HCT116 (cell line): ENCODE measurements at regions not wholly inside any gene's neighbourhood (a gene's known extent, or its start where the extent isn't known, plus 50 kb on each side); places are given as distances from the start of the nearest gene placed in this dataset.

Experiments
- ATAC-seq: fragments of 200-7000 bp; cut with Tn5 transposase; 2 replicates; pipeline ENCODE4 v1.9.1; 2020; ENCODE audit warnings: mild to moderate bottlenecking, moderate library complexity
- BruUV-seq: library from RNA; stranded (reverse); fragments of 400-500 nt; replicated peaks from 2 replicates; lab custom pipeline; 2021; lab: Mats Ljungman, UMichigan
- CTCF ChIA-PET: fragments of 300-600 bp; sonication (Branson Sonifier 250); formaldehyde crosslinking; loops from one replicate; lab custom pipeline; 2021; ENCODE audit warnings: antibody characterized with exemption; lab: Charles Lee
- POLR2A ChIA-PET: fragments of 300-600, 350-600 bp; sonication (Branson Sonifier 250); formaldehyde crosslinking; loops from one replicate; lab custom pipeline; 2021; ENCODE audit warnings: antibody characterized with exemption; lab: Charles Lee
- RAD21 ChIA-PET, 2 experiments: fragments of 300-600 bp; sonication (Branson Sonifier 250); formaldehyde crosslinking; loops; one replicate each; lab custom pipeline; 2023; ENCODE audit warnings: low total read pairs in 2 of 2; ENCODE audit not compliant: uncharacterized antibody in 2 of 2, unreplicated experiment in 2 of 2, low non-redundant PET in 1 of 2; lab: Charles Lee
- DNase-seq: peaks from one replicate; pipeline ENCODE4 v3.0.0-alpha.2; 2010; ENCODE audit warnings: low read depth, low spot score
- H2AFZ ChIP-seq: fragments of 200-600 bp; shearing (Covaris generic), sonication (generic); 2 replicates; pipeline ENCODE4 v1.6.1; 2017; ENCODE audit warnings: low read depth, mixed run types, mixed read lengths, antibody characterized with exemption, low read length; ENCODE audit not compliant: poor library complexity, severe bottlenecking
- H3K27ac ChIP-seq: 2 replicates; pipeline ENCODE4 v1.5.1; 2012; ENCODE audit warnings: low read depth, low read length
- H3K27me3 ChIP-seq: fragments of 200-600 bp; sonication (generic); 2 replicates; pipeline ENCODE4 v1.6.1; 2016; ENCODE audit warnings: mixed run types, low read length, mixed read lengths; ENCODE audit not compliant: insufficient read depth
- H3K36me3 ChIP-seq, 2 experiments: fragments of 200-500 bp in 1 of 2; fragments of 200-600 bp in 1 of 2; sonication (Bioruptor generic) in 1 of 2; sonication (generic) in 1 of 2; 2 replicates each; pipeline versions ENCODE4 v1.5.1 to v1.6.1; 2014 to 2016; ENCODE audit warnings: low read length in 2 of 2, inconsistent platforms in 1 of 2, mixed read lengths in 1 of 2, mixed run types in 1 of 2; ENCODE audit not compliant: insufficient read depth in 2 of 2, control insufficient read depth in 1 of 2
- H3K4me1 ChIP-seq, 2 experiments: fragments of 200-600 bp in 1 of 2; sonication (generic) in 1 of 2; 2 replicates each; pipeline versions ENCODE4 v1.5.1 to v1.6.1; 2012 to 2017; ENCODE audit warnings: low read length in 2 of 2, inconsistent platforms in 1 of 2, mild to moderate bottlenecking in 1 of 2, mixed read lengths in 1 of 2, mixed run types in 1 of 2, moderate library complexity in 1 of 2; ENCODE audit not compliant: insufficient read depth in 2 of 2, control insufficient read depth in 1 of 2
- H3K4me2 ChIP-seq: fragments of 200-600 bp; sonication (generic); 2 replicates; pipeline ENCODE4 v1.6.1; 2017; ENCODE audit warnings: mixed run types, low read length, mixed read lengths
- H3K4me3 ChIP-seq, 2 experiments: fragments of 200-600 bp in 1 of 2; sonication (generic) in 1 of 2; replicated peaks in 1 of 2; 2 replicates each; pipeline ENCODE4 v1.5.1; 2011 to 2016; ENCODE audit warnings: low read length in 2 of 2, control low read depth in 1 of 2, low read depth in 1 of 2, mild to moderate bottlenecking in 1 of 2, mixed read lengths in 1 of 2, mixed run types in 1 of 2
- H3K79me2 ChIP-seq: fragments of 200-600 bp; sonication (generic); 2 replicates; pipeline ENCODE4 v1.6.1; 2017; ENCODE audit warnings: mild to moderate bottlenecking, mixed run types, low read length, moderate library complexity, mixed read lengths; ENCODE audit not compliant: insufficient read depth
- H3K9ac ChIP-seq: fragments of 200-600 bp; sonication (generic); 2 replicates; pipeline ENCODE4 v1.6.1; 2016; ENCODE audit warnings: low read length, mixed read lengths
- H3K9me2 ChIP-seq: fragments of 200-600 bp; sonication (generic), shearing (Covaris generic); 2 replicates; pipeline ENCODE4 v1.6.1; 2017; ENCODE audit warnings: mixed run types, mild to moderate bottlenecking, moderate library complexity; ENCODE audit not compliant: insufficient read depth
- H3K9me3 ChIP-seq, 2 experiments: fragments of 200-500 bp in 1 of 2; fragments of 200-600 bp in 1 of 2; sonication (Bioruptor generic) in 1 of 2; sonication (generic) in 1 of 2; 2 replicates each; pipeline ENCODE4 v1.6.1; 2014 to 2017; ENCODE audit warnings: low read length in 2 of 2, mixed read lengths in 2 of 2, inconsistent platforms in 1 of 2, low read depth in 1 of 2, mild to moderate bottlenecking in 1 of 2, mixed run types in 1 of 2, moderate library complexity in 1 of 2; ENCODE audit not compliant: control insufficient read depth in 1 of 2, insufficient read depth in 1 of 2
- H4K20me1 ChIP-seq: fragments of 200-600 bp; sonication (generic), shearing (Covaris generic); 2 replicates; pipeline ENCODE4 v1.6.1; 2017; ENCODE audit warnings: mixed run types, mild to moderate bottlenecking, moderate library complexity; ENCODE audit not compliant: insufficient read depth
- CBX3 ChIP-seq: IDR thresholded peaks from 2 replicates; pipeline ENCODE4 v1.6.1; 2012; ENCODE audit warnings: low read depth
- EGR1 ChIP-seq: IDR thresholded peaks from 2 replicates; pipeline ENCODE4 v1.6.1; 2012; ENCODE audit warnings: low read depth
- EZH2 ChIP-seq: fragments of 200-600 bp; sonication (generic); IDR thresholded peaks from 2 replicates; pipeline ENCODE4 v1.6.1; 2017; ENCODE audit warnings: antibody characterized with exemption, mixed run types
- EZH2phosphoT487 ChIP-seq: fragments of 200-600 bp; IDR thresholded peaks from 2 replicates; pipeline ENCODE4 v1.6.1; 2018; ENCODE audit warnings: antibody characterized with exemption, borderline replicate concordance
- FOSL1 ChIP-seq: IDR thresholded peaks from 2 replicates; pipeline ENCODE4 v1.6.1; 2012; ENCODE audit warnings: low read depth
- JUND ChIP-seq: IDR thresholded peaks from 2 replicates; pipeline ENCODE4 v1.6.1; 2012
- POLR2AphosphoS5 ChIP-seq: IDR thresholded peaks from 2 replicates; pipeline ENCODE4 v1.6.1; 2011; ENCODE audit warnings: mild to moderate bottlenecking, low read depth, low read length, moderate library complexity
- SIN3A ChIP-seq: IDR thresholded peaks from 2 replicates; pipeline ENCODE4 v1.6.1; 2012; ENCODE audit warnings: low read depth
- SP1 ChIP-seq: IDR thresholded peaks from 2 replicates; pipeline ENCODE4 v1.6.1; 2012; ENCODE audit warnings: low read depth
- SRF ChIP-seq: IDR thresholded peaks from 2 replicates; pipeline ENCODE4 v1.6.1; 2012; ENCODE audit warnings: low read depth
- TCF7L2 ChIP-seq: IDR thresholded peaks from 2 replicates; pipeline ENCODE4 v1.7.0; 2011; ENCODE audit warnings: borderline replicate concordance, inconsistent platforms; ENCODE audit not compliant: insufficient read depth, insufficient read length; ENCODE audit errors: extremely low read depth
- YY1 ChIP-seq: IDR thresholded peaks from 2 replicates; pipeline ENCODE4 v1.6.1; 2011; ENCODE audit warnings: low read length, low read depth, moderate library complexity, mild to moderate bottlenecking; ENCODE audit not compliant: insufficient replicate concordance; ENCODE audit errors: extremely low read depth
- ZFX ChIP-seq: fragments of 450-650 bp; IDR thresholded peaks from 2 replicates; pipeline ENCODE4 v1.6.1; 2017
- ZNF274 ChIP-seq: fragments of 200-500 bp; sonication (Bioruptor generic); IDR thresholded peaks from 2 replicates; pipeline ENCODE4 v1.6.1; 2014; ENCODE audit warnings: mild to moderate bottlenecking, low read depth, low read length, inconsistent platforms
- intact Hi-C: fragments of 100-400 bp; cut with micrococcal nuclease; formaldehyde crosslinking; loops from 2 replicates; pipeline ENCODE4 v1.10.0; 2022
- TF ChIP-seq, protein P1 (sequence below), 3 experiments: fragments of 200-600 bp in 1 of 3; sonication (generic) in 1 of 3; IDR thresholded peaks in 2 of 3; conservative IDR thresholded peaks in 1 of 3; 2 replicates each; pipeline ENCODE4 v1.5.1; 2012 to 2017; ENCODE audit warnings: low read depth in 2 of 3, low read length in 2 of 3, antibody characterized with exemption in 1 of 3, borderline replicate concordance in 1 of 3, control low read depth in 1 of 3, mild to moderate bottlenecking in 1 of 3, mixed read lengths in 1 of 3, mixed run types in 1 of 3, moderate library complexity in 1 of 3; ENCODE audit not compliant: insufficient read depth in 1 of 3
- TF ChIP-seq, protein P2 (sequence below): IDR thresholded peaks from 2 replicates; pipeline ENCODE4 v1.6.1; 2012
- TF ChIP-seq, protein P3 (sequence below): IDR thresholded peaks from 2 replicates; pipeline ENCODE4 v1.6.1; 2012; ENCODE audit warnings: low read depth
- TF ChIP-seq, protein P4 (sequence below): IDR thresholded peaks from 2 replicates; pipeline ENCODE4 v1.6.1; 2012
- TF ChIP-seq, protein P5 (sequence below): IDR thresholded peaks from 2 replicates; pipeline ENCODE4 v1.6.1; 2011; ENCODE audit warnings: mild to moderate bottlenecking, low read length, moderate library complexity; ENCODE audit not compliant: insufficient replicate concordance; ENCODE audit errors: extremely low read depth

DNA sequence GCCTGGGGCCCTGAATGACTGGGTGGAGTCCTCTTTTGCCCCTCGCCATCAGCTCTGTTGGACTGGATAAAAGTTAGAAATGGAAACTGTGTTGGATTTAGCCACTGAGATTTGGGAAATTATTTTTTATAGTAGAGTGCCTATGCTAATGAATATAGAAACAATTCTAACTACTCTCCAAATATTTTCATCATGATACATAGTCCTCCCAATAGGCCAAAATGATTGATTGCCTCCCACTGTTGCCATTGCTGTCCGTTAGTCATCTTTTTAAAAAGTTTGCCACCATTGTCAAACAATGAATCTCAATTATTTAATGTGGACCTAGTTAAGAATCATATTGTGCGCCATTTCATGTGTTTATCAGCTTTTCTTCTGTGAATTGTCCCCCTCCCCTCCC lies 417.0 kb downstream of the GALR1 start (continued):
- TF ChIP-seq, protein P1, sequence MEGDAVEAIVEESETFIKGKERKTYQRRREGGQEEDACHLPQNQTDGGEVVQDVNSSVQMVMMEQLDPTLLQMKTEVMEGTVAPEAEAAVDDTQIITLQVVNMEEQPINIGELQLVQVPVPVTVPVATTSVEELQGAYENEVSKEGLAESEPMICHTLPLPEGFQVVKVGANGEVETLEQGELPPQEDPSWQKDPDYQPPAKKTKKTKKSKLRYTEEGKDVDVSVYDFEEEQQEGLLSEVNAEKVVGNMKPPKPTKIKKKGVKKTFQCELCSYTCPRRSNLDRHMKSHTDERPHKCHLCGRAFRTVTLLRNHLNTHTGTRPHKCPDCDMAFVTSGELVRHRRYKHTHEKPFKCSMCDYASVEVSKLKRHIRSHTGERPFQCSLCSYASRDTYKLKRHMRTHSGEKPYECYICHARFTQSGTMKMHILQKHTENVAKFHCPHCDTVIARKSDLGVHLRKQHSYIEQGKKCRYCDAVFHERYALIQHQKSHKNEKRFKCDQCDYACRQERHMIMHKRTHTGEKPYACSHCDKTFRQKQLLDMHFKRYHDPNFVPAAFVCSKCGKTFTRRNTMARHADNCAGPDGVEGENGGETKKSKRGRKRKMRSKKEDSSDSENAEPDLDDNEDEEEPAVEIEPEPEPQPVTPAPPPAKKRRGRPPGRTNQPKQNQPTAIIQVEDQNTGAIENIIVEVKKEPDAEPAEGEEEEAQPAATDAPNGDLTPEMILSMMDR (IDR thresholded peaks at IDR 0.05 in 2 of 3, conservative IDR thresholded peaks at IDR 0.05 in 1 of 3; ENCODE audit: borderline replicate concordance in 1 of 3, insufficient read depth in 1 of 3, low read depth in 2 of 3, low read length in 2 of 3): no peak
- no peak for TF ChIP-seq ZFX
- no peak for TF ChIP-seq EGR1
- TF ChIP-seq EZH2: no peak

DNA sequence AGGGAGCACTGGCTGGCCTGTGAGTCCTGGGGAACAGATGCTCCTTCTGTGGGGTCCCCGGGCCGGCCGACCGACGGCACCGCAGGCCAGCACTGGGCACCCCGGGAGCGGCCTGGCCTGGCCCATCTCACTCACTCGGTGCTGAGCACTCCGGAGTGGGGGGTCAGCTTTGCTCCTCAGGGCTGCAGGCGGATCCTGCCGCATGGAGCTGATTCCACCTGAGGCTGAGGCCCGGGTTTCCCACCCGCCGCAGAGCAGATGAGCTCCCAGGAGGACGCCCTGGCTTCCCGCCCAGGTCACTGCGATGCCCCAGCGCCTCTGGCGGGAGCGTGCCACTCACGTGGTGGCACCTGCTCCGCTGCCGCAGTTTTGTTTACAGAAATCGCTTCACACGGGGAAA lies 418.6 kb downstream of the GALR1 start:
- ChIA-PET CTCF (no interaction called here), POLR2A (no interaction called here), RAD21 (no interaction called here)
- ATAC-seq: no peak
- Histone ChIP-seq H3K9me2 (no peaks in the 10 kb centered on the region), H3K27ac (no peak overlapping the region), H3K4me2 (no peak overlapping the region), H3K4me1 (no peaks in the 10 kb centered on the region), H3K79me2 (no peaks in the 10 kb centered on the region), H3K36me3 (no peaks in the 10 kb centered on the region), H3K4me3 (no peak overlapping the region), H3K9me3 (peaks cover 0 to 14% of the 10 kb centered on the region in 2 experiments; a peak in 2 of 4 replicates), H4K20me1 (no peaks in the 10 kb centered on the region), H2AFZ (no peak overlapping the region), H3K9ac (no peak overlapping the region), H3K27me3 (no peaks in the 10 kb centered on the region)
- no TSS peak for BruUV-seq
- DNase-seq: no peak
- intact Hi-C loops: no loop called here
- TF ChIP-seq, protein P2, sequence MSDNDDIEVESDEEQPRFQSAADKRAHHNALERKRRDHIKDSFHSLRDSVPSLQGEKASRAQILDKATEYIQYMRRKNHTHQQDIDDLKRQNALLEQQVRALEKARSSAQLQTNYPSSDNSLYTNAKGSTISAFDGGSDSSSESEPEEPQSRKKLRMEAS: no peak
- TF ChIP-seq TCF7L2 (no peak), EGR1 (no peak), POLR2AphosphoS5 (no peak), SRF (no peak), YY1 (no peak), JUND (no peak), ZNF274 (no peak), SIN3A (no peak), FOSL1 (no peak), EZH2phosphoT487 (no peak), CBX3 (no peak), EZH2 (no peak), SP1 (no peak)
- TF ChIP-seq, protein P3, sequence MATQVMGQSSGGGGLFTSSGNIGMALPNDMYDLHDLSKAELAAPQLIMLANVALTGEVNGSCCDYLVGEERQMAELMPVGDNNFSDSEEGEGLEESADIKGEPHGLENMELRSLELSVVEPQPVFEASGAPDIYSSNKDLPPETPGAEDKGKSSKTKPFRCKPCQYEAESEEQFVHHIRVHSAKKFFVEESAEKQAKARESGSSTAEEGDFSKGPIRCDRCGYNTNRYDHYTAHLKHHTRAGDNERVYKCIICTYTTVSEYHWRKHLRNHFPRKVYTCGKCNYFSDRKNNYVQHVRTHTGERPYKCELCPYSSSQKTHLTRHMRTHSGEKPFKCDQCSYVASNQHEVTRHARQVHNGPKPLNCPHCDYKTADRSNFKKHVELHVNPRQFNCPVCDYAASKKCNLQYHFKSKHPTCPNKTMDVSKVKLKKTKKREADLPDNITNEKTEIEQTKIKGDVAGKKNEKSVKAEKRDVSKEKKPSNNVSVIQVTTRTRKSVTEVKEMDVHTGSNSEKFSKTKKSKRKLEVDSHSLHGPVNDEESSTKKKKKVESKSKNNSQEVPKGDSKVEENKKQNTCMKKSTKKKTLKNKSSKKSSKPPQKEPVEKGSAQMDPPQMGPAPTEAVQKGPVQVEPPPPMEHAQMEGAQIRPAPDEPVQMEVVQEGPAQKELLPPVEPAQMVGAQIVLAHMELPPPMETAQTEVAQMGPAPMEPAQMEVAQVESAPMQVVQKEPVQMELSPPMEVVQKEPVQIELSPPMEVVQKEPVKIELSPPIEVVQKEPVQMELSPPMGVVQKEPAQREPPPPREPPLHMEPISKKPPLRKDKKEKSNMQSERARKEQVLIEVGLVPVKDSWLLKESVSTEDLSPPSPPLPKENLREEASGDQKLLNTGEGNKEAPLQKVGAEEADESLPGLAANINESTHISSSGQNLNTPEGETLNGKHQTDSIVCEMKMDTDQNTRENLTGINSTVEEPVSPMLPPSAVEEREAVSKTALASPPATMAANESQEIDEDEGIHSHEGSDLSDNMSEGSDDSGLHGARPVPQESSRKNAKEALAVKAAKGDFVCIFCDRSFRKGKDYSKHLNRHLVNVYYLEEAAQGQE: no peak
- TF ChIP-seq, protein P4, sequence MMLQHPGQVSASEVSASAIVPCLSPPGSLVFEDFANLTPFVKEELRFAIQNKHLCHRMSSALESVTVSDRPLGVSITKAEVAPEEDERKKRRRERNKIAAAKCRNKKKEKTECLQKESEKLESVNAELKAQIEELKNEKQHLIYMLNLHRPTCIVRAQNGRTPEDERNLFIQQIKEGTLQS: no peak
- TF ChIP-seq, protein P5, sequence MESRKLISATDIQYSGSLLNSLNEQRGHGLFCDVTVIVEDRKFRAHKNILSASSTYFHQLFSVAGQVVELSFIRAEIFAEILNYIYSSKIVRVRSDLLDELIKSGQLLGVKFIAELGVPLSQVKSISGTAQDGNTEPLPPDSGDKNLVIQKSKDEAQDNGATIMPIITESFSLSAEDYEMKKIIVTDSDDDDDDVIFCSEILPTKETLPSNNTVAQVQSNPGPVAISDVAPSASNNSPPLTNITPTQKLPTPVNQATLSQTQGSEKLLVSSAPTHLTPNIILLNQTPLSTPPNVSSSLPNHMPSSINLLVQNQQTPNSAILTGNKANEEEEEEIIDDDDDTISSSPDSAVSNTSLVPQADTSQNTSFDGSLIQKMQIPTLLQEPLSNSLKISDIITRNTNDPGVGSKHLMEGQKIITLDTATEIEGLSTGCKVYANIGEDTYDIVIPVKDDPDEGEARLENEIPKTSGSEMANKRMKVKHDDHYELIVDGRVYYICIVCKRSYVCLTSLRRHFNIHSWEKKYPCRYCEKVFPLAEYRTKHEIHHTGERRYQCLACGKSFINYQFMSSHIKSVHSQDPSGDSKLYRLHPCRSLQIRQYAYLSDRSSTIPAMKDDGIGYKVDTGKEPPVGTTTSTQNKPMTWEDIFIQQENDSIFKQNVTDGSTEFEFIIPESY: no peak
